GM23248 (cell line): ENCODE measurements at regions not wholly inside any gene's neighbourhood (a gene's known extent, or its start where the extent isn't known, plus 50 kb on each side); places are given as distances from the start of the nearest gene placed in this dataset.

ENCODE experiments used
- EZH2 ChIP-seq: fragments of 200-600 bp; sonication (generic); IDR thresholded peaks from 2 replicates; pipeline ENCODE4 v1.6.1; 2018; ENCODE audit warnings: antibody characterized with exemption, mild to moderate bottlenecking; ENCODE audit not compliant: insufficient read depth, poor library complexity, severe bottlenecking
- EZH2phosphoT487 ChIP-seq: fragments of 200-600 bp; sonication (generic); IDR thresholded peaks from 2 replicates; pipeline ENCODE4 v1.6.1; 2018; ENCODE audit warnings: antibody characterized with exemption, moderate library complexity, mild to moderate bottlenecking, low read depth; ENCODE audit not compliant: insufficient read depth

DNA sequence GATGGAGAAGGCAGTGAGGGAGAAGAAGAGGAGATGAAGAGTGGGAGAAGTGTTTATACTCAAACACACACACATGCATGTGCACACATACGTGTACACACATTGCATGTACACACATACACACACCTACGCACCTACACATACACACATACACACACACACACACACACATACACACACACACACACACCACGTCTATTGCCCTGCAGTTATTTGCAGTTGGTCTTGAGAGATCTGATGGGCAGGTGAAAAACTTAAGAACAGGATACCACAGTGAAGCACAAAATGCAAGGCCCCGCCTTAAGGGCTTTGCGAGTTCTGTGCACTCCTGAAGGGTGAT lies 190.2 kb downstream of the MYCN start:
- TF ChIP-seq EZH2, result no peak
- TF ChIP-seq EZH2phosphoT487, result no peak
